GM19035 (cell line): ENCODE measurements at regions not wholly inside any gene's neighbourhood (a gene's known extent, or its start where the extent isn't known, plus 50 kb on each side); places are given as distances from the start of the nearest gene placed in this dataset.

Source experiments
- ATAC-seq: cut with Tn5 transposase; IDR thresholded peaks from one replicate; pipeline ENCODE4 v1.9.1; 2021; ENCODE audit not compliant: unreplicated experiment

DNA sequence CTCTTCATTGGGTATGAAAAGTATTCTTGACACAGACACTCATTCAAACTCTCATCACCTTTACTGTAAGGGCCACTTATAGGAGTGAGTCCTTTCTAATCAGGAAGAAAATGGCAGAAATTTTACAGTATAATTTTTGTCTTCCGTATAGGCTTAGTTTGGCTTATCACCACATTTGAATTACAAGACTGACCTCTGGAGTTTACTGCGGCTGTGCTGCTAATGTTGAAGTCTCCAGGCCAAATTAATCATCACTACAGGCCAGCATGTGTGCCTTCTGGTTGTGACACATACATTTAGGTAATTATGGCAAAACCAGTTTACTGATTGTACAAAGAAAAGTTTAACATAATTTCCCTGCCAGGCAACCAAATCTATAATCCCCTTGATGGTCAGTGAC is 753.6 kb upstream of the GCFC2 start:
- ATAC-seq: no peak

DNA sequence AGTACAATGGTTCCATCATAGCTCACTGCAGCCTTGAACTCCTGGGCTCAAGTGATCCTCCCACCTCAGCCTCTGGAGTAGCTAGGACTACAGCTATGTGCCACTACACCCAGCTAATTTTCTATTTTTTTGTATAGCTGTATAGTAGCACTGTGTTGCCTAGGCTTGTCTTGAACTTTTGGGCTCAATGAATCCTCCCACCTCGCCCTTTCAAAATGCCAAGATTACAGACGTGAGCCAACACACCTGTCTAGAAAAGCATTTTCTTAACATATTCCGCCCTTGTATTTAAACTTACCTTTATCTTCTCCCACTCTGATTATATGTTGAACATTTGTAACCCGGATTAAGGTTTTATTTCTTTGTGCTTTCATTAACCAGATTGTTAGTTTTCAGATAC is 750.7 kb upstream of the GCFC2 start:
- ATAC-seq: no peak

- no peak for ATAC-seq
Observed at GRCh38 chr2:76455910-76456309, 745.2 kb upstream of the GCFC2 start.

DNA sequence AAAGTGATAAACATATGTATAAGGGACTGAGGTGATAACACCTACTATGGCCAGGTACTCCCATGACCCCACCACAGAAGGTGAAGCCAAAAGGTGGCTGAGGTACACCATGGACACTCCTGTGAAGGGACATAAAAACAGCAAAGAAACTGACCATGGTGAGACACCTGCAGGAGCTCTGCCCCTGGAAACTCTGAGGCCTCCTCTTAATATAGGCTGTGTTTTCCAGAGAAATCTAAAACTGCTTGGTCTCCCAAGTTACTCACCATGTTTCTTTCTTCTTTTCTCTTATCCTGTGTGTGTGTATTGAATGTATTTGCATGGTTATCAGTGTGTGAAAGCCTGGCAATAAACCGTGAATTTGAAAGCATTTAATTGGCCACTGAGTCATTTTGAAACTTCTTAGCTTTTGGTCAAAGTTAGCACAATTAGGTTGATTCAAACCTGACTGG is 739.3 kb upstream of the GCFC2 start:
- peak; percentile 88 for ATAC-seq

DNA sequence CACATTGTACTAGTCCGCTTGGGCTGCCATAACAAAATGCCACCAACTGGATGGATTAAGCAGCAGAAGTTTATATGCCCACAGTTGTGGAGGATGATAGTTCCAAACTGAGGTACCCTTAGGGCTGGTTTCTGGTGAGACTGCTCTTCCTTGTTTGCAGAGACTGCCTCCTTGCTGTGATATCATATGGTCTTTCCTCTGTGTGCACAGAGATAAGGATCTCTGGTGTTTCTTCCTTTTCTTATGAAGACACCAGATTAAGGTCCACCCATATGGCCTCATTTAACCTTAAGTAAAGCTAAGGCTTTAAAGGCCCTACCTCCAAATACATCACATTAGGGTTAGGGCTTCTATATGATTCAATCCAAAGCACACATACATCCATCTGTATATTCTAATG is 738.2 kb upstream of the GCFC2 start:
- no peak for ATAC-seq

DNA sequence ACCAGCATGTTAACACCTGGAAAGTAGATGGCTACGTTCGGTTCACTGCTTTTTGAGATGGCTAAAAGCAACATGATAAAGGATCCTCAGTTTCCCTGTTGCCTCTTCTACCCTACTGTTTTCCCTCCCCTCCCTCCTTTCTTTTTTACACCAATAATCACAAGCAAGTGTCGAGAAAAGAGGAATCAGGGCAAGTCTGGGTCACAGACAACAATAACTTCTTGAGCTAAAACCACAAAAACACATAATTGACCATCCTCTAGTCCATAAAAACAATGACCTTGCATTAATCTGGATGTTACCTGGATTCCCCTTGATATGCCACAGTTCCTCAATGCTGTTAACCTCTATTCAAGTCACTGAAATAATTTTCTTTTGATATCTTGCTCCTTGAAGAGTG is 736.6 kb upstream of the GCFC2 start:
- no peak for ATAC-seq

GRCh38 chr2:76446872-76447271 is 736.2 kb upstream of the GCFC2 start:
- no peak for ATAC-seq

DNA sequence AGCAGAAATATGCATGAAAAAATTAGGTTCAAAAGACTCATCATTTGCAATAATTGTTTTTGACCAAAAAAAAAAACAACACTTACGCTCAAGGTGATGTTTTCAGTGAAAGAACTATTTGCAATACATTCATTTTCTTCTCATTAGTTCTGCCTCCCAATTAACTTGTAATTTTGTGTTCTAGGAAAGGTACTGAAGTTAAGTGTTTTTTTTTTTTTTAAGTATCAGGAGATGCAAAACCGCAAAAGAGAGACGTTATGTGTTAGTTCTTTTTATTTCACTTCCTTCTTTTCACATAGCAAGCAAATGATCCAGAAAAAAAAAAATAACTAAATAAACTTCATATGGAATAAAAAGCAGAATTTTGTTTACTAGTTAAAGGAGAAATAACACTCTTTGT is 735.2 kb upstream of the GCFC2 start:
- ATAC-seq: no peak

- ATAC-seq: no peak
Observed at GRCh38 chr2:76444732-76445131, 734.0 kb upstream of the GCFC2 start.

GRCh38 chr2:76437564-76437963 is 726.8 kb upstream of the GCFC2 start:
- ATAC-seq: no peak

- ATAC-seq: no peak
Observed at GRCh38 chr2:76429374-76429773, 718.7 kb upstream of the GCFC2 start.

GRCh38 chr2:76427452-76427851 is 716.7 kb upstream of the GCFC2 start:
- no peak for ATAC-seq

- peak; percentile 81 for ATAC-seq
Observed at GRCh38 chr2:76415821-76416220, 705.1 kb upstream of the GCFC2 start.

GRCh38 chr2:76413436-76413835 is 702.7 kb upstream of the GCFC2 start:
- ATAC-seq: no peak

- ATAC-seq: no peak
Observed at GRCh38 chr2:76406134-76406855, 695.6 kb upstream of the GCFC2 start.

- no peak for ATAC-seq
Observed at GRCh38 chr2:76393356-76393755, 682.6 kb upstream of the GCFC2 start.

DNA sequence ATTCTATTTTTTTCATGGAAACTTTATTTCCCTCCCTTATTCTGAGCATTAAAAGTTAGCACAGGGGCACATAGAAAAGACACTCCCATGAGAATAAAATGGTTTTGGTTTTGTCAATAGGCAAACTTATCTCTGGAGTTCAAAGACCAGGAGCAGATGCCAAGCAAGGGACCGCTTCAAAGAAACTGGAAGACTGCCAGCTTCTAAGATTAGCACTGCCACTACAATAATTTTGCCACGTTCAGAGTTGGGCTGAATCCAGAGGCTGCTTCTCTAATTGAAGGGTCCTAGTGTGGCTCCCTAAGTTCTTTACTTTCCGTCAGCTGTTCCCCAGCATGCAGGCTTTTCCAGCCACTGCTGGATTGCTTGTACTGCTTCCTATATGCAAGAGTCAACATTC is 681.0 kb upstream of the GCFC2 start:
- ATAC-seq: no peak

DNA sequence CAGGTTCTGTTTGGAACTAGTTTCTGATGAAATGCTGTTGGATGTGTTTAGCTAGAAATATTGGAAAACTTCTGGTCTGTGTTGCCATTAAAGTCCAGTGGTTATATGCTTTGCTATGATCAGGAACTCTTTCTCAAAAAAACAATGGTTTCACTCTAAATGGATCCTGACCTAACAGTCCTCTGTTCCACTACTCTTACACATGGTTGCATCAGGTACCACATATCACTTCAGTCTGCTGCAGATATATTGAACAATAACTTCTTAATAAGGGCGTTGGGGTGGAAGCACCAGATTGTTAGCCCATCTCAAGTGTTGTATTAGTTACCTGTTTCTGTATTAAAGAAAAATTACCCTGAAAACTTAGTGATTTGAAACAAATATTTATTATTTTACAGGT is 676.6 kb upstream of the GCFC2 start:
- no peak for ATAC-seq

DNA sequence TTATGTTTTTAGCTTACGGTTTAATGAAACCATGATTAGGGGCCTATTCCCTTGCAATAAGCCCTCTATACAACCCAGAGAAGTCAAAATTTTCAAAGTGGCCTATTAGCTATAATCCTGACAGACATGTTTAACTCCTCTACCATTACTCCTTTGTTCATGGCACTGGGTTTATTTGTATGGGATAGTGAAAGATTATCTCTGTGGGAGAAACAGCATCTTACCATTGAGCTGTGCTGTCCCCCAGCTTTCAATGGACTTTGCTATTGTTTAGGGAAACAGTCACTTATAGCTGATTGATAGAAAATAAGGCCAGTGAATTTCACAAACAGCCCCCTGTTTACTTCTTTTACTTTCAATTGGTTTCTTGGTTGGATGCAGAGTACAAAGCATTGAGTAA is 675.2 kb upstream of the GCFC2 start:
- no peak for ATAC-seq

DNA sequence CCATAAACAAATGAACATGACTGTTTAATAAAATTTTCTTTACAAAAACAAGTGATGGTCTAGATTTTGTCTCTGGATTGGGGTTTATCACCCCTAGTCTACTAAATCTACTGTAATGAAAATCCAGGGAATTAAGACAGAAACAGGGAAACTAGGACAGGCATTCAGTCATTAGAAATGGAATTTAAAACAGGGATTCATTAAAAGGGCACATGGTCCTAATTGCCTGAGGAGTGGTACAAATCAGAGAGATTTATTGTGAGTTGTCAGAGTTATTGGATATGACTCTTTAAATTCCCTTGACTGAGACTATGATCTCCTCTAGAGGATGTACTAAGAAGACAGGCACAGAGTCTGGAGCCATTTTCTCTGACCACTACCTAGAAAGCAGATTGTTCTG is 670.9 kb upstream of the GCFC2 start:
- no peak for ATAC-seq

GRCh38 chr2:76378140-76378539 is 667.4 kb upstream of the GCFC2 start:
- no peak for ATAC-seq

DNA sequence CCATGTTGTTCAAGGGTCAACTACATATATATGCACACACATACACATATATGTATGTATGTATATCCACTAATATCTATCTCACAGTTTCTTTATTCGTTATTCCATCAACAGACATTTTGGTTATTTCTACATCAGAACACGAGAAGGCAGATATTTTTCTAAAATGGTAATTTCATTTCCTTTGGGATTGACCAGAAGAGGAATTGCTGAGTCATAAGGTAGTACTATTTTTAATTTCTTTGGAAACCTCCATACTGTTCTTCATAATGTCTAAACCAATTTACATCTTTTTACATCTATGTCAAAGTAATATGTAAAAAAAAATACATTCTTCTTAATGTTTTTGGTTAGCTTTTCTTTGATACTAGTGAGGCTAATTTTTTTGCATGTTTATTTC is 630.7 kb upstream of the GCFC2 start:
- ATAC-seq: no peak

GRCh38 chr2:76332871-76333270 is 622.2 kb upstream of the GCFC2 start:
- no peak for ATAC-seq
